GM13977 (cell line): ENCODE measurements at regions not wholly inside any gene's neighbourhood (a gene's known extent, or its start where the extent isn't known, plus 50 kb on each side); places are given as distances from the start of the nearest gene placed in this dataset.

Experiments
- DNase-seq: peaks from one replicate; pipeline ENCODE4 v3.0.0; 2012; ENCODE audit warnings: low spot score
- in situ Hi-C: fragments of 300-500 bp; cut with MboI; formaldehyde crosslinking; loops from one replicate; pipeline ENCODE4 v1.12.0; 2022; ENCODE audit warnings: low sequenced_read_pairs, low pct_unique_long_range_greater_than_20kb, mixed read lengths, inconsistent platforms; ENCODE audit not compliant: unreplicated experiment
- TF ChIP-seq, protein P1 (sequence below): IDR thresholded peaks from 2 replicates; pipeline ENCODE4 v1.5.1; 2012; ENCODE audit warnings: mild to moderate bottlenecking, control low read depth; ENCODE audit not compliant: insufficient read depth; ENCODE audit errors: extremely low read depth, missing control alignments

DNA sequence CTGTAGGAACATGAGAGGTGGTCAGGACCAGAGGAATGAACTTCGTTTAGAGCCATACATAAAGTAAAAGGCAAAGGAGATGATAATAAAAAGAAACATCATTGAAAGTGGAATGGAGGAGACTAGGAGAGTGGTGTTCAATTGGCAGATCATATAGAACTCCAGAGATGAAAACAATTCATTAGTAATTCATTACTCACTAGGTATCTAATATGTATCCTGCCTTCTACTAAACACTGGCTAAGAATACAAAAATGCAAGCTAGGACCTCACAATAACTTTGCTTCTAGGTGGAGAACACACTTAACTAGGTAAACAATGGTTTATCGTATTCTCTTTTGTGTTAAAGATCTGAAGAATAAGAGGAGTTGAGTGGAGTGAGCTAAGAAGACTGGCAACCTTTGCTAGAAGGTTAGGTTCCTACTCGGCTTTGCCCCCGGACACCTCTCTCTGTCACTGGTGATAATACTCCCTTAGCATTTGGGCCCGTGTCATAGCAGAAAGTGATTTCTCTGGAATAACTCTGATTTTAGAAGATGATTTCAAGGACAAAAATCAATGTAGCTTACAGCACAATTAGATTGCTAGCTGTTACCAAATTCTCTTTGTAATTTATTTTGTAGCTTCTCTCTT is 88.6 kb upstream of the IFNE start:
- TF ChIP-seq, protein P1, sequence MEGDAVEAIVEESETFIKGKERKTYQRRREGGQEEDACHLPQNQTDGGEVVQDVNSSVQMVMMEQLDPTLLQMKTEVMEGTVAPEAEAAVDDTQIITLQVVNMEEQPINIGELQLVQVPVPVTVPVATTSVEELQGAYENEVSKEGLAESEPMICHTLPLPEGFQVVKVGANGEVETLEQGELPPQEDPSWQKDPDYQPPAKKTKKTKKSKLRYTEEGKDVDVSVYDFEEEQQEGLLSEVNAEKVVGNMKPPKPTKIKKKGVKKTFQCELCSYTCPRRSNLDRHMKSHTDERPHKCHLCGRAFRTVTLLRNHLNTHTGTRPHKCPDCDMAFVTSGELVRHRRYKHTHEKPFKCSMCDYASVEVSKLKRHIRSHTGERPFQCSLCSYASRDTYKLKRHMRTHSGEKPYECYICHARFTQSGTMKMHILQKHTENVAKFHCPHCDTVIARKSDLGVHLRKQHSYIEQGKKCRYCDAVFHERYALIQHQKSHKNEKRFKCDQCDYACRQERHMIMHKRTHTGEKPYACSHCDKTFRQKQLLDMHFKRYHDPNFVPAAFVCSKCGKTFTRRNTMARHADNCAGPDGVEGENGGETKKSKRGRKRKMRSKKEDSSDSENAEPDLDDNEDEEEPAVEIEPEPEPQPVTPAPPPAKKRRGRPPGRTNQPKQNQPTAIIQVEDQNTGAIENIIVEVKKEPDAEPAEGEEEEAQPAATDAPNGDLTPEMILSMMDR: no peak
- in situ Hi-C loops: no loop called here
- no peak for DNase-seq

DNA sequence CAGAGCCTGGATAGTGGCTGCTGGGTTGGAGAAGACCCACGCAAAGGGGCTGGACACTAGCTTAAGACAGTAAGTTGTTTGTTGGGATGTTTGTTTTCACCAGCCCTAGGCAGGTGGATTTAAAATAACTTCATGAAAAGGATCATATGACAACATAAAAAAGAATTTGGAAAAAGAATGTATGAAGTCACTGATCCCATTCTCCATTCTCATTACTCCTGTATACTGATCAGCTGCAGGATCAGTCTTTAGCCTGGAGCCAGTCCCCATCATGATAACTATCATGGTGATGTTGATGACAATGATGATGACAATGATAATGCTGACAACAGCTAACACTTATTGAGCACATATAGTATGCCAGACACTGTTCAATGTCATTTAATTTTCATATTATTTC is 92.1 kb upstream of the IFNE start:
- in situ Hi-C loops: no loop called here
- TF ChIP-seq, protein P1: no peak
- no peak for DNase-seq

DNA sequence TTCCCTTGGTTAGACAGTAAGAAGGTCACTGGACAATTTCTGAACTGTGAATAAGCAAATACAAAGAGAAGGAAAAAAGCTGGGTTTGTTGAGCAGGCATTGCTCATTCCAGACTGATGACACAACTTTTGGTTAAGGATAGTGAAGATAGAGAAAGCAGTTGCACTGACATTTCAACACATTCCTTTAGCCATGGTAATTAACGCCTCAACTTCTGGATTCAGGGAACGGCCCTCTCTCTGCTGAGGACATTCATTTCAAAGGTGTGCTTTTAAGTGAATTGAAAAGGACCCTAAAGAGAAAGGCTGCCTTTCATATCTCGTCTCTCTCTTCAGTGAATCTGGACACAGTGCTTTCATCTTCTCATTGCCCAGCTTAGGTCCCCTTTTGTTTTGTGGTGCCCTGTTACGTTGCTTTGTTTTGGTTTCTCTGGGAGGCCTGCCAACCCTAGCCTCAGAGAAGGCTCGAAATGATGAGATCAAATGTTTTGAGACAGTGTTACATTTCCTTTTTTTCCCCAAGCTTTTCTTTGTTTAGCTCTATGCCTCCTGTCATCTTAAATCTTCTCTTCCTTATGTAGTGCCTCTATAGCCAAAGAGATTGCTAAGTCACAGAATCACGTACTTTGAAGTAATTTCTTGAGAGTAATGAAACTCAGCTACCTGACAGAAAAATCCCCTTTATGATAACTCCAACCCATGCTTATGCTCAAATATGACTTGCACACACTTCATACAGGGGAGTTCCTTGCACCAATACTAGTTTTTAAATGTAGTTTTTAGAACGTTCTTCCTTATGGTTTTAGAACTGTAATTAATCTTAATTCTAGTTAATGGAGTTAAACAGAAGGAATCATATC is 94.4 kb upstream of the IFNE start:
- no peak for DNase-seq
- TF ChIP-seq, protein P1: no peak
- in situ Hi-C loops: no loop called here

DNA sequence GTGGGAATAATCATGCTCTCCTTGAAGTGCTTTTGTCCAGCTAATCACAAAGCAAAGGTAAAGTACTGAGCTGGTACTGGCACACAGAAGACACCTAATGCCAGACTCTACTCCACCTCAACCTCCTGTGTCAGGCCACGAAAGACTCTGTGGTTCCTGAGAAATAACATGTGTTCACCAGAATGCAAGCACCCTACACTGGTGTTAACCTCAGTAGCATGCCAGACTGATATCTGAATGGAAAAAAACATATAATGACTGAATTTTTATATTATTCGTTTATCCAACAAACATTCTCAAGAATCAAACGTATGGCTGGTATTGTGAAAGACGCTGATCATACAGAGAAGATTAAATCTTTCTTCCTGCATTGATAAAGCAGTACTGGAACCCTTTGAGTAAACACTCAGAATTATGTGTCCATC is 97.1 kb upstream of the IFNE start:
- TF ChIP-seq, protein P1: no peak
- in situ Hi-C loops: no loop called here
- no peak for DNase-seq

DNA sequence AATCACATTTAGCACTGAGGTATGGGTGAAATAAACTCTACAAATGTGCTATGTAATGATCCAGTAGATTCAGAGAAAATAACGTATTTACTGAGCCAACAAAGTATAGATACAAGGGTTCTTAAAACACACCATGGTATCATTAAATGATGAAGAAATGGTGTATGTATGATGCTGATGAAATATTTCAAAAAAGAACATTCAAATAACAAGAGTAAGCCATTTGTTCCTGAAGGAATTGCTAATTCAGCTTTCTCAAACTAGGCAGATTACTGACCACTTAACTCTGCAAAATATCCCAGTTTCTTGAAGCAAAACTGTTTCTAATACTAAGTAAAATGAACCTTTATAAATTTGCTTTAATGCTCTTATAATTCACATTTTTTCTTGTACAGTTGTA is 97.6 kb upstream of the IFNE start:
- no peak for DNase-seq
- TF ChIP-seq, protein P1: no peak
- in situ Hi-C loops: no loop called here

DNA sequence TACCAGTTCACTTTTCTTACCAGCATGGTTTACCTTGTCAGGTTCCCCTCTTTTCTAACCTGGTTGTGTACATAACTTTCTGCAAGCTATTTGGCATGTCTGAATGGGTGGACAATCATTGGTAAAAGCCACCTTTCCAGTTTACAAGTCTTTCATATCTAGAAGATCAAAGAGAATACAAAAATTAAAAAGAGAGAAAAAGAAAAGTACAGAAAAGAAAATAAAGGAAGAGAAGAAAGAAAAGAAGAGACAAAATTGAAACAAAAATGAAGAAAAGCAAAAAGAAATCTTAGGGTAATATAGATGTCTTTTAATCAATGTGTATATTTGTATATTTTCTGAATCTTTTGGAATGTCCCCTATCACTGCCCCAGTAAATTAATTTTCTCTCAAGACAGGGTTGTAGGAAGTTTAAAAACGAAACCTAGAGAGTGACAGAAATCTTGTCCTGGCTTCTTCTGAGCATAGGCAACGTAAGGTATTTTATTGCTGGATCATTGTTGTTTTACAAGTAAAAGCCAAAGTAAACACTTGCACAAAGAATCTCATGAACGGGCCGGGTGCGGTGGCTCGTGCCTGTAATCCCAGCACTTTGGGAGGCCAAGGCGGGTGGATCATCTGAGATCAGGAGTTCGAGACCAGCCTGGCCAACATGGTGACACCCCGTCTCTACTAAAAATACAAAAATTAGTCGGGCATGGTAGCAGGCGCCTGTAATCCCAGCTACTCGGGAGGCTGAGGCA is 98.7 kb upstream of the IFNE start:
- TF ChIP-seq, protein P1: no peak
- DNase-seq: no peak
- in situ Hi-C loops: no loop called here
